RWPE2 (cell line): ENCODE measurements at regions not wholly inside any gene's neighbourhood (a gene's known extent, or its start where the extent isn't known, plus 50 kb on each side); places are given as distances from the start of the nearest gene placed in this dataset.

Experiments used
- ATAC-seq: fragments of 200-7000 bp; cut with Tn5 transposase; 3 replicates; pipeline ENCODE4 v1.9.1; 2021; ENCODE audit warnings: low read depth
- DNase-seq: peaks from one replicate; pipeline ENCODE4 v3.0.0-alpha.2; 2020; ENCODE audit warnings: low spot score
- H3K27ac ChIP-seq: fragments of 450-650 bp; 2 replicates; pipeline ENCODE4 v1.5.1; 2017; ENCODE audit warnings: mild to moderate bottlenecking; ENCODE audit not compliant: poor library complexity, severe bottlenecking
- H3K27me3 ChIP-seq: fragments of 250-450 bp; sonication (Bioruptor Pico); 2 replicates; pipeline ENCODE4 v1.5.1; 2021; ENCODE audit warnings: mild to moderate bottlenecking, moderate library complexity; ENCODE audit not compliant: insufficient read depth, poor library complexity, severe bottlenecking
- H3K36me3 ChIP-seq: fragments of 250-450 bp; sonication (Bioruptor Pico); 2 replicates; pipeline ENCODE4 v1.5.1; 2020; ENCODE audit warnings: low read depth, mild to moderate bottlenecking, moderate library complexity
- H3K4me1 ChIP-seq: fragments of 250-450 bp; sonication (Bioruptor Pico); 2 replicates; pipeline ENCODE4 v1.5.1; 2021; ENCODE audit warnings: mild to moderate bottlenecking, moderate library complexity; ENCODE audit not compliant: insufficient read depth, poor library complexity, severe bottlenecking
- H3K4me3 ChIP-seq: fragments of 250-450 bp; sonication (Bioruptor Pico); 2 replicates; pipeline ENCODE4 v1.5.1; 2021; ENCODE audit warnings: mild to moderate bottlenecking, moderate library complexity; ENCODE audit not compliant: severe bottlenecking
- H3K9me3 ChIP-seq: fragments of 250-450 bp; sonication (Bioruptor Pico); 2 replicates; pipeline ENCODE4 v1.5.1; 2021; ENCODE audit warnings: mild to moderate bottlenecking, moderate library complexity; ENCODE audit not compliant: severe bottlenecking
- CTCF ChIP-seq: fragments of 450-650 bp; IDR thresholded peaks from one replicate; pipeline ENCODE4 v1.5.1; 2017; ENCODE audit warnings: mild to moderate bottlenecking, moderate library complexity; ENCODE audit not compliant: poor library complexity, severe bottlenecking

- no peak overlapping the region for H3K4me3 ChIP-seq
- no peaks in the 10 kb centered on the region for H3K9me3 ChIP-seq
- H3K4me1 ChIP-seq: no peaks in the 10 kb centered on the region
- peak; percentile 59 for TF ChIP-seq CTCF
- no peak overlapping the region for H3K27ac ChIP-seq
- DNase-seq (no peak), ATAC-seq (no peak)
- H3K36me3 ChIP-seq: no peaks in the 10 kb centered on the region
- H3K27me3 ChIP-seq: no peaks in the 10 kb centered on the region
Measured at GRCh38 chrX:71859637-71860036, 51.0 kb upstream of the NHSL2 start.
